Peyer's patch (tissue), 4 donors: ENCODE measurements at regions not wholly inside any gene's neighbourhood (a gene's known extent, or its start where the extent isn't known, plus 50 kb on each side); places are given as distances from the start of the nearest gene placed in this dataset.

Source experiments
- POLR2A ChIP-seq, 2 donors: fragments of 450-650 bp; IDR thresholded peaks; one replicate each; pipeline ENCODE4 v1.5.1; 2017; ENCODE audit warnings: antibody characterized with exemption in 2 of 2, mild to moderate bottlenecking in 2 of 2, moderate library complexity in 2 of 2
- TF ChIP-seq, protein P1 (sequence below), 6 experiments: fragments of 450-650 bp in 4 of 6; fragments of 200-600 bp in 2 of 6; sonication (generic) in 1 of 6; IDR thresholded peaks; one replicate each; pipeline ENCODE4 v1.5.1; 2017 to 2019; ENCODE audit warnings: antibody characterized with exemption in 6 of 6, mild to moderate bottlenecking in 3 of 6, moderate library complexity in 1 of 6

DNA sequence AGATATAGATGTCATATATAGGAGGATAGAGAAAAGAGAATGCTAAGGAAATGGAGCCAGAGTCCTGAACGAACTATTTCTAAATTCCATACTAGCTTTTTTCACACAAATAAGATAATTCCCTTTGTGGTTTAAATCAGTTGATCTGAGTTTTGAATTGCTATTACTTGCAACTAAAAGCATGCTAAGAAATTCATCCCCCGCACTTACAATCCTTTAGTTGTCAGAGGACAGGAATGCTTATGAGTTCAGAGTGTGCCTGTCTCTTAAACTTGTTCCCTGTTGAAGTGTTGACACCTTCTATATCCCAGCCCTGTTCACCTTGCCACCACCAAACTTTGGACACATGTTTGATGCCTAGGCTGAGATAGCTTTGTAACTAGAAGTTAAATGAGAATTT is 406.2 kb downstream of the METTL15 start:
- TF ChIP-seq, protein P1, sequence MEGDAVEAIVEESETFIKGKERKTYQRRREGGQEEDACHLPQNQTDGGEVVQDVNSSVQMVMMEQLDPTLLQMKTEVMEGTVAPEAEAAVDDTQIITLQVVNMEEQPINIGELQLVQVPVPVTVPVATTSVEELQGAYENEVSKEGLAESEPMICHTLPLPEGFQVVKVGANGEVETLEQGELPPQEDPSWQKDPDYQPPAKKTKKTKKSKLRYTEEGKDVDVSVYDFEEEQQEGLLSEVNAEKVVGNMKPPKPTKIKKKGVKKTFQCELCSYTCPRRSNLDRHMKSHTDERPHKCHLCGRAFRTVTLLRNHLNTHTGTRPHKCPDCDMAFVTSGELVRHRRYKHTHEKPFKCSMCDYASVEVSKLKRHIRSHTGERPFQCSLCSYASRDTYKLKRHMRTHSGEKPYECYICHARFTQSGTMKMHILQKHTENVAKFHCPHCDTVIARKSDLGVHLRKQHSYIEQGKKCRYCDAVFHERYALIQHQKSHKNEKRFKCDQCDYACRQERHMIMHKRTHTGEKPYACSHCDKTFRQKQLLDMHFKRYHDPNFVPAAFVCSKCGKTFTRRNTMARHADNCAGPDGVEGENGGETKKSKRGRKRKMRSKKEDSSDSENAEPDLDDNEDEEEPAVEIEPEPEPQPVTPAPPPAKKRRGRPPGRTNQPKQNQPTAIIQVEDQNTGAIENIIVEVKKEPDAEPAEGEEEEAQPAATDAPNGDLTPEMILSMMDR (IDR thresholded peaks at IDR 0.05): no peak
- no peak for TF ChIP-seq POLR2A (IDR thresholded peaks at IDR 0.05)
